ENCODE measurements at regions not wholly inside any gene's neighbourhood (a gene's known extent, or its start where the extent isn't known, plus 50 kb on each side); places are given as distances from the start of the nearest gene placed in this dataset.

- Histone ChIP-seq H3K27me3 (ENCODE audit: control insufficient read depth, insufficient read depth, low read length) (no peaks in the 10 kb centered on the region), H3K4me1 (ENCODE audit: control insufficient read depth, extremely low read depth, insufficient read depth, low read length) (no peaks in the 10 kb centered on the region)
- TF ChIP-seq EZH2 (IDR thresholded peaks at IDR 0.05; ENCODE audit: low read length, missing control alignments) = no peak
- no peak for TF ChIP-seq CTCF (conservative IDR thresholded peaks at IDR 0.05 in 1 of 2, IDR thresholded peaks at IDR 0.05 in 1 of 2; ENCODE audit: low read depth in 1 of 2, low read length in 2 of 2)
Observed at GRCh38 chr4:23697722-23698121, 192.1 kb downstream of the PPARGC1A start.

GRCh38 chr4:23697001-23697528, 192.8 kb downstream of the PPARGC1A start:
- TF ChIP-seq CTCF (conservative IDR thresholded peaks at IDR 0.05 in 1 of 2, IDR thresholded peaks at IDR 0.05 in 1 of 2; ENCODE audit: low read depth in 1 of 2, low read length in 2 of 2) = no peak
- TF ChIP-seq EZH2 (IDR thresholded peaks at IDR 0.05; ENCODE audit: low read length, missing control alignments) = no peak
- no peak overlapping the region for H3K4me2 ChIP-seq (ENCODE audit: extremely low read depth, insufficient read depth, low read length)
- no peak for DNase-seq (ENCODE audit: low read depth in 2 of 2)
- H3K27me3 ChIP-seq (ENCODE audit: control insufficient read depth, insufficient read depth, low read length) = no peaks in the 10 kb centered on the region
- H3K4me1 ChIP-seq (ENCODE audit: control insufficient read depth, extremely low read depth, insufficient read depth, low read length) = no peaks in the 10 kb centered on the region
- H4K20me1 ChIP-seq (ENCODE audit: control insufficient read depth, extremely low read depth, insufficient read depth, low read length) = no peaks in the 10 kb centered on the region
- H3K9ac ChIP-seq (ENCODE audit: insufficient read depth, low read length) = no peak overlapping the region
- no peaks in the 10 kb centered on the region for H3K9me3 ChIP-seq (ENCODE audit: control insufficient read depth, insufficient read depth, low read depth, low read length)
- H3K4me3 ChIP-seq (replicated peaks in 1 of 4; ENCODE audit: control extremely low read depth in 1 of 4, insufficient read depth in 1 of 4, low read depth in 3 of 4, low read length in 4 of 4) = no peak overlapping the region
- no peaks in the 10 kb centered on the region for H3K36me3 ChIP-seq (ENCODE audit: control insufficient read depth, insufficient read depth, low read length)
- H2AFZ ChIP-seq (ENCODE audit: low read length) = no peak overlapping the region
- H3K27ac ChIP-seq (ENCODE audit: insufficient read depth, low read length) = no peak overlapping the region
- H3K79me2 ChIP-seq (ENCODE audit: control insufficient read depth, insufficient read depth, low read length) = no peaks in the 10 kb centered on the region

More at GRCh38 chr4:23697722-23698121, 192.1 kb downstream of the PPARGC1A start:
- Histone ChIP-seq H3K9ac (ENCODE audit: insufficient read depth, low read length) (no peak overlapping the region), H3K36me3 (ENCODE audit: control insufficient read depth, insufficient read depth, low read length) (no peaks in the 10 kb centered on the region), H2AFZ (ENCODE audit: low read length) (no peak overlapping the region), H4K20me1 (ENCODE audit: control insufficient read depth, extremely low read depth, insufficient read depth, low read length) (no peaks in the 10 kb centered on the region), H3K4me2 (ENCODE audit: extremely low read depth, insufficient read depth, low read length) (no peak overlapping the region), H3K79me2 (ENCODE audit: control insufficient read depth, insufficient read depth, low read length) (no peaks in the 10 kb centered on the region), H3K27ac (ENCODE audit: insufficient read depth, low read length) (no peak overlapping the region), H3K9me3 (ENCODE audit: control insufficient read depth, insufficient read depth, low read depth, low read length) (no peaks in the 10 kb centered on the region), H3K4me3 (replicated peaks in 1 of 4; ENCODE audit: control extremely low read depth in 1 of 4, insufficient read depth in 1 of 4, low read depth in 3 of 4, low read length in 4 of 4) (no peak overlapping the region)
- no peak for DNase-seq (ENCODE audit: low read depth in 2 of 2)

GRCh38 chr4:23686169-23686897, 203.5 kb downstream of the PPARGC1A start:
- H4K20me1 ChIP-seq (ENCODE audit: control insufficient read depth, extremely low read depth, insufficient read depth, low read length) = no peaks in the 10 kb centered on the region
- no peaks in the 10 kb centered on the region for H3K9me3 ChIP-seq (ENCODE audit: control insufficient read depth, insufficient read depth, low read depth, low read length)
- no peaks in the 10 kb centered on the region for H3K36me3 ChIP-seq (ENCODE audit: control insufficient read depth, insufficient read depth, low read length)
- no peak overlapping the region for H3K4me3 ChIP-seq (replicated peaks in 1 of 4; ENCODE audit: control extremely low read depth in 1 of 4, insufficient read depth in 1 of 4, low read depth in 3 of 4, low read length in 4 of 4)
- no peak overlapping the region for H3K9ac ChIP-seq (ENCODE audit: insufficient read depth, low read length)
- no peak overlapping the region for H3K27ac ChIP-seq (ENCODE audit: insufficient read depth, low read length)
- no peaks in the 10 kb centered on the region for H3K79me2 ChIP-seq (ENCODE audit: control insufficient read depth, insufficient read depth, low read length)
- no peaks in the 10 kb centered on the region for H3K27me3 ChIP-seq (ENCODE audit: control insufficient read depth, insufficient read depth, low read length)
- no peaks in the 10 kb centered on the region for H3K4me1 ChIP-seq (ENCODE audit: control insufficient read depth, extremely low read depth, insufficient read depth, low read length)
- DNase-seq (ENCODE audit: low read depth in 2 of 2) = no peak
- H2AFZ ChIP-seq (ENCODE audit: low read length) = no peak overlapping the region
- no peak overlapping the region for H3K4me2 ChIP-seq (ENCODE audit: extremely low read depth, insufficient read depth, low read length)
- no peak for TF ChIP-seq CTCF (conservative IDR thresholded peaks at IDR 0.05 in 1 of 2, IDR thresholded peaks at IDR 0.05 in 1 of 2; ENCODE audit: low read depth in 1 of 2, low read length in 2 of 2)

Measured in fibroblast of lung (primary cell).